ENCODE measurements at regions not wholly inside any gene's neighbourhood (a gene's known extent, or its start where the extent isn't known, plus 50 kb on each side); places are given as distances from the start of the nearest gene placed in this dataset.

GRCh38 chr10:53748319-53748718, 975.7 kb upstream of the MBL2 start:
- no peak for TF ChIP-seq GATA2 (IDR thresholded peaks at IDR 0.05; ENCODE audit: low read depth, low read length)
- TF ChIP-seq GATA3 (IDR thresholded peaks at IDR 0.05; ENCODE audit: low read depth, low read length) = no peak
